Thyroid gland (tissue), 4 donors: ENCODE measurements at regions not wholly inside any gene's neighbourhood (a gene's known extent, or its start where the extent isn't known, plus 50 kb on each side); places are given as distances from the start of the nearest gene placed in this dataset.

Experiments used
- DNase-seq, 2 donors: peaks; one replicate each; pipeline ENCODE4 v3.0.0-alpha.2; 2019
- H3K27ac ChIP-seq, 3 donors: fragments of 200-600 bp; sonication (generic); 1 replicate in 2 of 3; 2 replicates in 1 of 3; pipeline ENCODE4 v1.5.1; 2016 to 2019; ENCODE audit warnings: mild to moderate bottlenecking in 1 of 3, moderate library complexity in 1 of 3
- H3K27me3 ChIP-seq: fragments of 200-600 bp; sonication (generic); one replicate; pipeline ENCODE4 v1.5.1; 2019
- H3K36me3 ChIP-seq, 2 donors: fragments of 200-600 bp; sonication (generic); one replicate each; pipeline ENCODE4 v1.5.1; 2016 to 2019
- H3K4me1 ChIP-seq, 2 donors: fragments of 200-600 bp; sonication (generic); one replicate each; pipeline ENCODE4 v1.5.1; 2017 to 2019
- H3K4me3 ChIP-seq, 3 donors: fragments of 200-600 bp; sonication (generic); replicated peaks in 1 of 3; 1 replicate in 2 of 3; 2 replicates in 1 of 3; pipeline ENCODE4 v1.5.1; 2016; ENCODE audit warnings: mild to moderate bottlenecking in 1 of 3
- H3K9me3 ChIP-seq: fragments of 200-600 bp; sonication (generic); one replicate; pipeline ENCODE4 v1.5.1; 2017
- POLR2A ChIP-seq, 2 donors: fragments of 450-650 bp; IDR thresholded peaks; one replicate each; pipeline ENCODE4 v1.6.1; 2017; ENCODE audit warnings: antibody characterized with exemption in 2 of 2, mild to moderate bottlenecking in 2 of 2, moderate library complexity in 1 of 2
- WGBS, 2 donors: methylation state at CpG; one replicate each; pipeline ENCODE4 v1.1.5; 2017; 5-methylcytosine and 5-hydroxymethylcytosine counted together
- intact Hi-C: fragments of 100-400 bp; cut with DNase I; formaldehyde crosslinking; loops from one replicate; pipeline ENCODE4 v1.15.1; 2023
- TF ChIP-seq, protein P1 (sequence below), 6 experiments: fragments of 200-600 bp in 3 of 6; fragments of 450-650 bp in 3 of 6; sonication (generic) in 3 of 6; IDR thresholded peaks; one replicate each; pipeline ENCODE4 v1.5.1; 2016 to 2019; ENCODE audit warnings: antibody characterized with exemption in 6 of 6, mild to moderate bottlenecking in 2 of 6, inconsistent platforms in 1 of 6, moderate library complexity in 1 of 6

DNA sequence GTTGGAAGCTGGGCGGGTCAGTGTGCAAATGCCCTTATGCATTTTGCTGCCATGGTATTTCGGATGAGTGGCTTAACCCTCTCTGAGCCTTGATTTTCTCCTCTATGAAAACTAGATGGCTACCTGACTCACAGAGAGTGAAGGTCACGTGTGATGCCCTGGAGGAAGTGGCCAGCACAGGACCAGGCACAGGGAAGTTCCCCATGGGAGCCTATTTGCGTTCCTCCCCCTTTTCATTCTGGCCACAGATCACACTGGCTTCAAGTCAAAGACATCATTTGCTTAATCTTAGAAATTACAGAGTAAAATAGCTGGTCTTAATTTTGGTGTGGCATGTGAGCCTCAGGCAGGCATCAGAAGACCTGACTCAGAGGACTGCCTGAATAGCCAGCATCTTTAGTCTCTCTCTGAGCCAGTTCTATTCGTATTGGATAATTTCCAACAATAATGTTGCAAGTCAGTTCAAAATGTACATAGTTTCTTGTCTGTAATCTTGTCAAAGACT, 57.6 kb upstream of the CD302 start:
- H3K27ac ChIP-seq = no peak overlapping the region
- no peaks in the 10 kb centered on the region for H3K4me1 ChIP-seq
- no peaks in the 10 kb centered on the region for H3K36me3 ChIP-seq
- TF ChIP-seq, protein P1, sequence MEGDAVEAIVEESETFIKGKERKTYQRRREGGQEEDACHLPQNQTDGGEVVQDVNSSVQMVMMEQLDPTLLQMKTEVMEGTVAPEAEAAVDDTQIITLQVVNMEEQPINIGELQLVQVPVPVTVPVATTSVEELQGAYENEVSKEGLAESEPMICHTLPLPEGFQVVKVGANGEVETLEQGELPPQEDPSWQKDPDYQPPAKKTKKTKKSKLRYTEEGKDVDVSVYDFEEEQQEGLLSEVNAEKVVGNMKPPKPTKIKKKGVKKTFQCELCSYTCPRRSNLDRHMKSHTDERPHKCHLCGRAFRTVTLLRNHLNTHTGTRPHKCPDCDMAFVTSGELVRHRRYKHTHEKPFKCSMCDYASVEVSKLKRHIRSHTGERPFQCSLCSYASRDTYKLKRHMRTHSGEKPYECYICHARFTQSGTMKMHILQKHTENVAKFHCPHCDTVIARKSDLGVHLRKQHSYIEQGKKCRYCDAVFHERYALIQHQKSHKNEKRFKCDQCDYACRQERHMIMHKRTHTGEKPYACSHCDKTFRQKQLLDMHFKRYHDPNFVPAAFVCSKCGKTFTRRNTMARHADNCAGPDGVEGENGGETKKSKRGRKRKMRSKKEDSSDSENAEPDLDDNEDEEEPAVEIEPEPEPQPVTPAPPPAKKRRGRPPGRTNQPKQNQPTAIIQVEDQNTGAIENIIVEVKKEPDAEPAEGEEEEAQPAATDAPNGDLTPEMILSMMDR (IDR thresholded peaks at IDR 0.05) = no peak
- TF ChIP-seq POLR2A (IDR thresholded peaks at IDR 0.05) = no peak
- no peak overlapping the region for H3K4me3 ChIP-seq
- H3K27me3 ChIP-seq = no peaks in the 10 kb centered on the region
- DNase-seq = no peak
- WGBS, 2 donors = 93% methylated on average over 5 of the region's 5 CpGs
- no peaks in the 10 kb centered on the region for H3K9me3 ChIP-seq
- intact Hi-C loops = no loop called here

DNA sequence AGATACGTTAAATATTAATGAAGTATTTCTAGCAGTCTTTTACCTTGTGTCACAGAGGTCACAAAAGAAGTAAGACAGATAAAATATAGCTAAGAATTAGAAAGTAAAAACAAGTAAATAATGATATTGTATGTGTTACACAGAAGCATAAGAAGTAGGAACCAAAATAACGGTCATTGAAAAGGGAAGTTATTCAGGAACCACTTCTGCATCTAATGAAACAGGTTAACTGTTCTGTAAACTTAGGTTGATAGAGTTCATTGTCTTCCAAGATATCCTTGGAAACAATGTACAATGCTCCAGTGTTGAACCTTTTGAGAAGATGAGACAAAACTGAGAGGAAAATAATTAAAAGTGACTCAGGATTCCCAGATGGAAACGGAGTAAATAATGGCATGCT, 57.1 kb upstream of the CD302 start:
- intact Hi-C loops = no loop called here
- Histone ChIP-seq H3K4me3 (no peak overlapping the region), H3K36me3 (no peaks in the 10 kb centered on the region), H3K9me3 (no peaks in the 10 kb centered on the region), H3K27ac (no peak overlapping the region), H3K4me1 (no peaks in the 10 kb centered on the region), H3K27me3 (no peaks in the 10 kb centered on the region)
- DNase-seq = no peak
- WGBS, 2 donors = 86 to 89% methylated on average over 3 of the region's 3 CpGs
- no peak for TF ChIP-seq POLR2A (IDR thresholded peaks at IDR 0.05)
- TF ChIP-seq, protein P1 (IDR thresholded peaks at IDR 0.05) = no peak

DNA sequence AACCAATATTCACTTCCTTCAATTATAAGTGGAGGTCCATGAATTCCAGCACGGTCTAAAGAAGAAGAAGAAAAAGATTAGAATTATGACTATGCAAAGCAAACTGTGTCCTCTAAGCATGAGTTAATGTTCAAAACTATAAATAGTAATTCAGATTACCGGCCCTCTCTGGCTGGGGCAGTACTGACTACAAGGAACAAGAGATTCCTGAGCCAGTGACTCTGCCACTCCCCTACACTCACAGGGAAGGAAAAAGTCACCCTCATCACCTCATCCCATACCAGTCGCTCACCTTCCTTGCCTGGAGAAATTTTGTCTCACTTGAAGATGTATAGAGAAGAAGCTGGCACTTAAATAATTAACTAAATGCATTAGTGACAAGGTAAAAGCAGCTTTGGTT, 56.5 kb upstream of the CD302 start:
- intact Hi-C loops = no loop called here
- TF ChIP-seq, protein P1 (IDR thresholded peaks at IDR 0.05) = no peak
- TF ChIP-seq POLR2A (IDR thresholded peaks at IDR 0.05) = no peak
- H3K4me3 ChIP-seq = no peak overlapping the region
- no peak for DNase-seq
- no peak overlapping the region for H3K27ac ChIP-seq
- no peaks in the 10 kb centered on the region for H3K36me3 ChIP-seq
- 85 to 92% methylated on average over 3 of the region's 3 CpGs for WGBS, 2 donors
- no peaks in the 10 kb centered on the region for H3K4me1 ChIP-seq
- no peaks in the 10 kb centered on the region for H3K9me3 ChIP-seq
- H3K27me3 ChIP-seq = no peaks in the 10 kb centered on the region

DNA sequence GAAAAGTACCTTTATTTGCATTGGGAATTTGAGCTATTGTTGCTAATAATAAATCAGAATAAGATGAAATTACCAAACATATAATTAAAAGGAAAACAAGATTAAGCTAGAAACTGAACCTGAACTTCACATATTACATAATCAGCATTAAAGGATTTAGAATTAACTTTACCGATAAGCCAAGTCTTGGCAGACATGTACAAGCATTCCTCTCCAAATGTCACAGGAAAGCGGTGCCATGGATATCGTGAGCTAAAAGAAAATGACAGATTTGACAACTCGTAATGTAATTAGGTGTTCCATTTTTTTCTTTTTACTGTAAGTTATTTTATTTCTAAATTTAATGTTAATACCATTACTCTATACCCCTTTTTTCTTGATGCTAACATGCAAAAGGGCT, 55.1 kb upstream of the CD302 start:
- H3K4me3 ChIP-seq = no peak overlapping the region
- intact Hi-C loops = no loop called here
- WGBS, 2 donors = 92 to 93% methylated on average over 4 of the region's 4 CpGs

DNA sequence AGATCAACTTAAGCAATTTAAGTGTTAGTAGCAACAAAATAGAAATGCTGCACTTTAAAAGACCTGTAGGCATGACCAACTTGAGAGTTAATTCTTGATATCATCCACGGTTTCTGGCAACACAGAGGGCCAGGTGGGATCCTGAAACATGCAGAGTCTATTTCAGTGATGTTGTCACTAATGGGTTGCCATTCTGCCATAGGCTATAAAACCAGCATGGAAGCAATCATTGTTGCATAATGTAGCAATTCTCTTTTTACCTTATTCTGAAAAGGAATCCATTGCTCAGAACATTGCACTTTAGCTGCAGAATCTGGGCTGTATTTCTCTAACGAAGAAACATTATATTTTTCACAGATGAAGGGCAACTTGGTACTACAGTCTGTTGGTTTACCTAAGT, 53.9 kb upstream of the CD302 start:
- Histone ChIP-seq H3K27me3 (no peaks in the 10 kb centered on the region), H3K4me3 (no peak overlapping the region), H3K9me3 (no peaks in the 10 kb centered on the region), H3K4me1 (no peaks in the 10 kb centered on the region), H3K27ac (no peak overlapping the region), H3K36me3 (no peaks in the 10 kb centered on the region)
- WGBS, 2 donors = 77 to 85% methylated on average over 2 of the region's 2 CpGs
- TF ChIP-seq, protein P1 (IDR thresholded peaks at IDR 0.05) = no peak
- TF ChIP-seq POLR2A (IDR thresholded peaks at IDR 0.05) = no peak
- no peak for DNase-seq
- intact Hi-C loops = no loop called here

More for the DNA sequence above, 55.1 kb upstream of the CD302 start:
- Histone ChIP-seq H3K36me3 (no peaks in the 10 kb centered on the region), H3K27me3 (no peaks in the 10 kb centered on the region), H3K27ac (no peak overlapping the region), H3K4me1 (no peaks in the 10 kb centered on the region), H3K9me3 (no peaks in the 10 kb centered on the region)
- no peak for DNase-seq
- TF ChIP-seq, protein P1 (IDR thresholded peaks at IDR 0.05) = no peak
- no peak for TF ChIP-seq POLR2A (IDR thresholded peaks at IDR 0.05)
